Adrenal gland (tissue), 5 donors: ENCODE measurements at regions not wholly inside any gene's neighbourhood (a gene's known extent, or its start where the extent isn't known, plus 50 kb on each side); places are given as distances from the start of the nearest gene placed in this dataset.

Experiments used
- POLR2A ChIP-seq, 2 donors: fragments of 450-650 bp; IDR thresholded peaks; one replicate each; pipeline ENCODE4 v1.6.1; 2017; ENCODE audit warnings: antibody characterized with exemption in 2 of 2, mild to moderate bottlenecking in 2 of 2, moderate library complexity in 1 of 2
- TF ChIP-seq, protein P1 (sequence below), 6 experiments: fragments of 450-650 bp in 4 of 6; fragments of 200-600 bp in 2 of 6; sonication (generic) in 1 of 6; IDR thresholded peaks; 1 replicate in 5 of 6; 2 replicates in 1 of 6; pipeline versions ENCODE4 v1.5.1 to v1.8.0; 2016 to 2021; ENCODE audit warnings: antibody characterized with exemption in 6 of 6, mild to moderate bottlenecking in 2 of 6, moderate library complexity in 1 of 6
- donor health status: DM: no; HTN: no; CAD: no.

DNA sequence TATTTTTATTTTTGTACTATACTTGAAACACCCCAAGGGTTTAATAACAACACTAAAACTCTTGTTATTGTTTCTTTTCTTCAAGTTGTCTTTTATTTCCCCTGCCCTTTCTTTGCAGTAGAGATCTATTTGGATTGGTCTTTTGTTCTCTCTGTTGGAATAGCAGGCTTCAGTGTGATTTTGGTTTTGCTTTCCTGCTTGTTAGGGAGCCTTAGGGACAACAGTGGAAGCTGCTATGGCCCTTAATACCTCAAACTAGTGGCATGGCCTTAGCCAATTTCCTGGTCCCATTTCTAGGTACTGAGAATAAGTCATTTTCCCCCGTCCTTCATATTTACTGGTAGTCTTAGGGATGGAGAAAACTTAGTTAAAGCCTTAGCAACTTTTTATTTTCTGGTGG, 535.4 kb upstream of the NDST4 start:
- TF ChIP-seq POLR2A (IDR thresholded peaks at IDR 0.05): no peak
- TF ChIP-seq, protein P1, sequence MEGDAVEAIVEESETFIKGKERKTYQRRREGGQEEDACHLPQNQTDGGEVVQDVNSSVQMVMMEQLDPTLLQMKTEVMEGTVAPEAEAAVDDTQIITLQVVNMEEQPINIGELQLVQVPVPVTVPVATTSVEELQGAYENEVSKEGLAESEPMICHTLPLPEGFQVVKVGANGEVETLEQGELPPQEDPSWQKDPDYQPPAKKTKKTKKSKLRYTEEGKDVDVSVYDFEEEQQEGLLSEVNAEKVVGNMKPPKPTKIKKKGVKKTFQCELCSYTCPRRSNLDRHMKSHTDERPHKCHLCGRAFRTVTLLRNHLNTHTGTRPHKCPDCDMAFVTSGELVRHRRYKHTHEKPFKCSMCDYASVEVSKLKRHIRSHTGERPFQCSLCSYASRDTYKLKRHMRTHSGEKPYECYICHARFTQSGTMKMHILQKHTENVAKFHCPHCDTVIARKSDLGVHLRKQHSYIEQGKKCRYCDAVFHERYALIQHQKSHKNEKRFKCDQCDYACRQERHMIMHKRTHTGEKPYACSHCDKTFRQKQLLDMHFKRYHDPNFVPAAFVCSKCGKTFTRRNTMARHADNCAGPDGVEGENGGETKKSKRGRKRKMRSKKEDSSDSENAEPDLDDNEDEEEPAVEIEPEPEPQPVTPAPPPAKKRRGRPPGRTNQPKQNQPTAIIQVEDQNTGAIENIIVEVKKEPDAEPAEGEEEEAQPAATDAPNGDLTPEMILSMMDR (IDR thresholded peaks at IDR 0.05): no peak
